Colon (tissue), 2 donors: ENCODE measurements at regions not wholly inside any gene's neighbourhood (a gene's known extent, or its start where the extent isn't known, plus 50 kb on each side); places are given as distances from the start of the nearest gene placed in this dataset.

Source experiments
- FAIRE-seq: peaks from 2 replicates; lab custom pipeline; 2012; peaks lifted over from hg19 to GRCh38; lab: Jason Lieb, UNC
- donor health status: control.
- donor health status: control.

DNA sequence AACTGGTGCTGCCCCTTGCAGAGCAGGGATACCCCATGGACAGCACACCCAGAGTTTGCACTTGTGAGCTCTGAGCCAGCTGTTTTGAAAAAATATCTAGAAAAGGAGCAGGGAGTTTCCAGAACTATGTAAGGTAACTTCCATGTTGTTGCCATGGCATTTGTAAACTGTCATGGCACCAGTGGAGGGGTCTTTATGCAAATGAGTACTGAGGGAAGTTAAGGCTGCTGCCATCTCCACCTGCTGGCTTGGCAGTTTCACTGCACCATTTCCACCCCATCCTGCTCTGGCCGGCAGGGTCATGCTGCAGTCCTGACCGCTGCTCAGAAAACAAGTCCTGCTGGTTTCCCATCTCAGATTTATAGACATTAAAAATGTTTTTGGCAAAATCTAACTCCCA, 52.3 kb upstream of the SNTG2 start:
- FAIRE-seq: no peak

- no peak for FAIRE-seq
Observed at GRCh38 chr2:897091-897490, 53.6 kb upstream of the SNTG2 start.

DNA sequence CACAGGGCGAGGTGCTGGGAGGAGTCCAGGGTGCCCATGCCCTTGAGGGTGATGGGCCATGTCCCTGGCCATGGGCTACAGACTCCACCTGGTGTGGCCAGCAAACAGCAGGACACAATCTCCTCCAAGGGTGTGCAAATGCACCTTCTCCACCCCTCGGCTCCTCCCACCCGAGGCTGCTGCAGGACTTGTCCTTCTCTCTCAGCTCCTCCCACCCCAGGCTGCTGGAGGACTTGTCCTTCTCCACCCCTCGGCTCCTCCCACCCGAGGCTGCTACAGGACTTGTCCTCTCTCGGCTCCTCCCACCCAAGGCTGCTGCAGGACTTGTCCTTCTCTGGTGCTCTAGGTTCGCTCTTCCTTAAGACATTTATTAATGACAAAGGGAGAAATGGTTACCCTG, 57.3 kb upstream of the SNTG2 start:
- no peak for FAIRE-seq

DNA sequence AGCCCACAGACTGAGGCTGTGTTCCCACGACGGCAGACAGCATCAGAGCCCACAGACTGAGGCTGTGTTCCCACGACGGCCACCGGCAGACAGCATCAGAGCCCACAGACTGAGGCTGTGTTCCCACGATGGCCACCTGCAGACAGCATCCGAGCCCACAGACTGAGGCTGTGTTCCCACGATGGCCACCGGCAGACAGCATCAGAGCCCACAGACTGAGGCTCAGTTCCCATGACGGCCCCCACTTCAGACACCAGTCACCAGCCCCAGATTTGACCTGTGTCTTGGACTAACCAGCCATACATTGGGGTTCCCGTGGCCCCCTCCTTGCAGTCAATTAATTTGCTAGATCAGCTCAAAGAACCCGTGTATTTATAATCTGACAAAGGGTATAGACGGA, 57.8 kb upstream of the SNTG2 start:
- no peak for FAIRE-seq

DNA sequence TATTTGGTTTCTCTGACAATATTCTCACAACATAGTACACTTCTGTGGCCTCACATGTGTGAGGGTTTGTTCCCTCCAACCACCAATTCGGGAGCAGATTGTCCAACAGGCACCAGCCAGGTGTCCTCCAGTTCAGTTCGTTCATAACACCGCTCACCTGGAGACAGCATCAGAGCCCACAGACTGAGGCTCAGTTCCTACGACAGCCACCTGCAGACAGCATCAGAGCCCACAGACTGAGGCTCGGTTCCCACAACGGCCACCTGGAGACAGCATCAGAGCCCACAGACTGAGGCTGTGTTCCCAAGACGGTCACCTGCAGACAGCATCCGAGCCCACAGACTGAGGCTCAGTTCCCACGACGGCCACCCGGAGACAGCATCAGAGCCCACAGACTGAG, 58.2 kb upstream of the SNTG2 start:
- no peak for FAIRE-seq

DNA sequence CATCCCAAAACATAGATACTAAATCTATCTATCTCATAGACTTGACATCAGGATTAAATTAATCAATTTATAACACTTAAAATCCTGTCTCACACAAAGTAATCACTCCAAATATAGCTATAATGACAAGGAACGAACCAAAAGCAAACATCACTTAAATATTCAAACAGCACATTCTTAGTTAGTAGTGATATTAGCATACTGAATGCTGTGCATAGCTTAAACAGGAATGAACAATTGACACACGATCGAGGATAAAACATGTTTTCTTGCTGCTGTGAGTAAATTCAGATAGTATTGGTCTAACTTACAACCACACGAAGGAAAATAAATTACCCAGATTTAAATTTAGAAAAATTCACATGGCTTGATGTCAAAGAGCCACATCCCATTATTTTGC, 58.9 kb upstream of the SNTG2 start:
- no peak for FAIRE-seq

DNA sequence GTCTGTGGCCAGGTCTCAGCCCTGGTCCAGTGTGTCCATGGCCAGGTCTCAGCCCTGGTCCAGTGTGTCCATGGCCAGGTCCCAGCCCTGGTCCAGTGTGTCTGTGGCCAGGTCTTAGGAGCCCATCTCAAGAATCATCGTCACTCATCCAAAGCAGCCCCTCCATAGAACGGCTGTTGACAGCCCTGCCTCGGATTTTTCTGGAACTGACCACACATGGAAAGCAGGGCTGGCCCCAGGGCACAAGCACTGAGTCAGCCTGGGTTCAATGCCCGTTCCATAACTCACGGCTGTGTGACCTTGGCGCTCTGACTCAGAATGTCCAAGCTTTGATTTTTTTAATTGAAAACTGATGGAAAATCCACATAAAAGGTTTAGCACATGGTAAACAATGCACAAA, 59.9 kb upstream of the SNTG2 start:
- no peak for FAIRE-seq

DNA sequence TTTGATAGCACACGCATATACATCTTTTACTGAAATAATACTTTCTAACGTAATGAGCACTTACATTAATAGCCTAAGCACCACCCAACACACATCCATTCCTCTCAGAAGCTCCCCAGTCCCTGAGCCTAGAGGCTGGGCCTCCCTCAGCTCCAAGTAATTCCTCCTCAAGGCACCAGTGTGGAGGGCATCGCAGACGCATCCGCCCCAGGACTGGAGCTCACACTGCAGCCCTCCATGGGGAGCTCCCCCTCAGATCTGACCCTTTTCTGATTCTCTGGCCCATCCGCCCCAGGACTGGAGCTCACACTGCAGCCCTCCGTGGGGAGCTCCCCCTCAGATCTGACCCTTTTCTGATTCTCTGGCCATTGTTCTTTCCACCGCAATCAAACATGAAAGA, 60.4 kb upstream of the SNTG2 start:
- FAIRE-seq: no peak

DNA sequence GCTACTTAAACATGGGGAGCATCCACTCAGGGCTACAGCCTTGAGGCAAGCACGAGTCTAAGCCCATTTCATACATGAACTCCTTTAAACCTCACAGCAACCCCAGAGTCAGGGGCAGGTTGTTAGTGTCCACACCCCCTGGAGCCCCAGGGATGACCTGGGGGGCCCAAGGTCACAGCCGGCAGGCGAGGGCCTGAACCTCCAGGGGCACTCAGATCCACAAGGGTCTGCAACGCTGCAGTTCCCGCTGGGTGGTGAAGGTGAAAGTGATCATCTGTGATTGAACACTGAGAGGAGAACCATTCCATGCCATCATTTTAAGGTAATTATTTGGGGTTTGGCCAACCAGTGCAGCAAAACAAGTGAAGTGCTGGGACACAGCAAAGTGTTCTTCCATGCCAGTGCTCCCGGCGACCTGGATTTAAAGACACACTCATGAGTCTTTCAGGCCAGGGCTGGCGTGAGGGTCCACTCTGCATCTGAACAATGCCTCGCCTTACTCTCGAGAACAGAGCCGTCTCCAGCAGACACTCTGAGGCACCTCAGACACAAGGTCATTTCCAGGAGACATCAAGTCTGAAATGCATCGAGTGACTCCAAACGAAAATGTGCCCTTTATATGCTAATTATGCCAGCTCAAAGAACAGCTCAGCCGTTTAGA, 61.6 kb upstream of the SNTG2 start:
- FAIRE-seq: no peak

DNA sequence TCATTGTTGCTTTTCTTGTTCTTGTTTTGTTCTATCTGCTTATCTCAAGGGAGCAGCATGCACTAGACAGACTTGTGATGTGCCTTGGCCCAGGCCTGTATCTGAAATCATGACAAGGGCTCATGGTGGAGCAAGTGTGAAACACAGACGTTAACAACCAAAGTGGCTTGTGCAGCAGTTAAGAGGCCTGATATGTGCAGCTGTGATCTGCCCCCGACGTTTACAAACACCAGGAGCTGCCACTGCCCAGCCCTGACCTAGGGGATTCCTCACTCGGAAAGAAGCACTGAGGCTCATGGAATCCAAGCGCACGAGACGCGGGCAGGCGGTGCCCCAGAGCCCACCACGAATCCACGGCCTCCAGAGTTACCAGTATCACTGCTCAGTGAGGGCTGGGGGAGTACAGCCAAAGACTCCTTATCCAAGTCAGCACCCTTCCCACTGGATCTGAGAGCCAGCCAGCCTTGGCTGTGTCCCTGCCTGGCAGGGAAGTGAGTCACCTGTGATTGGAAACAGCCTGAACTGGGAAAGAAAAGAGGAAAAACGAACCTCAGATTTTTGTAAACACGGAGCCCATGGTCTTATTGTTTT, 62.3 kb upstream of the SNTG2 start:
- no peak for FAIRE-seq

DNA sequence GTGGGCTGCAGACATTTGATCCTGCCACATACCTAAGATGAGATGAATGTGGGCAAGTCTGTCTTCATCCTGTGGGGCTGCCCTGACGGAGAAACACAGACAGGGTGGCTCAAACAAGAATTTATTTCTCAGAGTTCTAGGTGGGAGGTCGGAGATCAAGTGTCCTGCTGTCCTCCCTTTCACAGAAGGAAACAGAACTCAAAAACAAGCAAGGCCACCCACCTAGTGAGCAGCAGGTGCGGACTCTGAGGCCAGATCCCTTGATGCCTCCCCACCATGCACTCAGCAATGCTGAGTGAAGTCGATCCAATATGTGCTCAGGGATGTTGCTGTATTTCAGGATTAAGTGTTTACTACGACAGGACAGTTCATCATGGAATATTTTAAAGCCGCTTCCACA, 63.0 kb upstream of the SNTG2 start:
- FAIRE-seq: no peak

DNA sequence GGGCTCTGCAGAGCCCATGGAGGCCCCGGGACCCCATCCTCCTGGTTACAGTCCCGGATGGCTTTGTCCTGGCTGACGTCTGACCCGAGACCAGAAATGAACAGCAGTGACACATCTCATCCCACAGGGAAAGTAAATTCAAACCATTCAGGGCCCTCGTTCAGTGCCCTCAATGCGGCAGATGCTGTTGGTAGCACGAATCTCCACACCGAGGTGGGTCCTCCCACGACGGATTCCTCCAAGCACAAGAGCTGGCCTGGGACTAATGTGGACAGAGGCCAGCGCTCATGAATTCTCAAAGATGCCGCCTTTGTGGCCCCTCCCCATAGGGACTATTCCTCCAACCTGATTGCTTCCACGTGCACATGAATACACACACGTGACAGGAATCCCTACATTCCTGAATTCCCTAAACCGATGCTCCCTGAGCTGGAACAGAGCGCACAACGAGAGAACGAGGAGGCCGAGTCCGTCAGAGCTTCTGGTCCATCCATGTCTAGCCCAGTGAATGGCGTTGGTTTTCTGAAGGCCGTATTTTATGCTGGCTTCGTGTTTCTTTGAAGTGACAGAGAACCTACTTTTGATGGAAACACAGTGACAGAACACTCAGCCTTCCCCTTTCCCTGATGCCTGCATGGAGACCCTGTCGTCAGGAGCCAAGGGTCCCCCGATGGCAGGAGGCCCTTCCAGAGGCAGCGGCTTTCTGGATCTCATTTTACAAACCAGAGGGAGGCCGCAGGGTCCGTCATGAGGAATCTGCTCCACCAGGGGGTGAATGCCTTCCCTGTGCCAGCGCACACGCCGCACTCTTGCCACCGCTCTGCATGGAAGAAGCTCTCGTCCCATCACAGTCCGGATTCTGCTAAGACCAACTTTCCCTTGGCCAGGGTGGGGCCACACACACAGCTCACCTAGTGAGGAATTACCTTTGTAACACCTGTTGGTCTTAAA, 64.3 kb upstream of the SNTG2 start:
- no peak for FAIRE-seq

- no peak for FAIRE-seq
Observed at GRCh38 chr2:885230-886071, 65.2 kb upstream of the SNTG2 start.

DNA sequence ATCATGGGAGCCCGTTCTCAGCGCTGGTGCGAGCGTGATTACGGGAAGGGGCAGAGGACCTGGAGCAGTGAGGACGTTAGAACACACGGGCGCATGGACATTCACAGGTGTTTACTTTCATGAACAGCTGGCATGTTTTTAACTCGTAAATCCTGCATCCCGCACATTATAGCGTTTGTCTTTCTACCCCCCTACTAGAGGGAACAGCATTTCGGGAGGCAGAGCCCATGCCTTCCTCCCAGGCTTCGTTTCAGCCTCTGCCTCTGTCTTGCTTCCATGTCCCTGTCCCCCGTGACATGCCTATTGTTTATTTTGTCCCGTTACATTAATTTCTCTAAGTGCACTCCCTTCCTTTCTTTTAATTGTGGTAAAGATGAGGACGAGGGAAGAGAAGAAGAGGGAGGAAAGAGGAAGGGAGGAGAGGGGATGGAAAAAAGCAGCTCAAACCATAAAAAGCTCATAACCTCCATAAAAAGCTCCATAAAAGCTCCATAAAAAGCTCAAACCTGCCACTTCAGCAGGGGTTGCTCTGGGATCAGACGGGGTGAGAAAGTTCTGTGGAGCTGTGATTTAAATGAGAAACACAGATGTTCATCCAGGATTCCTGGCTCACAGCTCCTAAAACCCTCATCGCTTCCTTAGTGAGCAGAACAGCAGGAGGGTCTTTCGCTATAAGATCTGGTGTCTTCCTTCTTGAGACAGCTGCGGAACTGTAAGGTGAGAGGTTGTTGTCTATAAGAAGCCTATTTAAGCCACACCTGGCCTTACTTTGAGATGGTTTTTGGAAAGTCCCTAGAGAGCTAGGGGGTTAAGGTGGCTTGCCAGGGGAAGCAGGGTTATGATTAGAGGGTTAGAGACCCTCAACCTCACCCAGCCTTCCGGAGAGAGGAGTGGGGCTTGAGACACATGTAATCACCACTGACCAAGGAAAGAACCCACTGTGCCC, 66.6 kb upstream of the SNTG2 start:
- no peak for FAIRE-seq

- no peak for FAIRE-seq
Observed at GRCh38 chr2:883260-883802, 67.3 kb upstream of the SNTG2 start.

DNA sequence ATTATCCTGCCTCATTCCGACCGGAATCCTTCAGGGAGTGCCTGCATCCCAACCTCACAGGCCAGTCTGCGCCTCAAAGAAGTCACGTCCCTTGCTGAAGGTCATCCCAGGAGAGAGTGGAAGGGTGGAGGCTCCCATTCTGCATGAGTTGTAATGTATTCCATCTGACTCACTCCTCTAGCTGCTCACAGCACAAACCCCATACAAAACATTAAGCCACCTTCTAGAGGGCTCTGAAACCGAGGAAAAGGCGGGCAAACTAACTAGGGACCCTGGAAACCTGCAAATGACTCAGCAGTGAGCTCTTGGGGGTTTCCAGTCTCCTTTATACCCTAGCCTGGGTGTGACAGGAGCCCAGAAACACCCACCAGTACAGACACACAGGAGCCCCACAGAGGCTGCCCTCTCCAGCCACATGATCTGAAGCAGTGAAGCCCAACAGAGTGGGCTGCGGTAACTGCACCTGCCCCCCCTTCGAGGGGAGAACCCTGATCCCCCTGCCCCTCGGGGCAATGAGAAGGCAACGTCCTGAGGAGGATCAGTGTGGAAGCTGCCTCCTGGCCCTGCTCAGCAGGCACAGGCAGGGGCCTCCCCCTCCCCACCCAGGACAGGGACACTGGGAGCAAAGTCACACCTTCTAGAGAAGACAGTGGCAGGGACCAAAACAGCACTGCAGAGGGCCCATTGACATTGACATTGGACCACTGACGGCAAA, 69.3 kb upstream of the SNTG2 start:
- FAIRE-seq: no peak

GRCh38 chr2:880201-880970, 70.3 kb upstream of the SNTG2 start:
- no peak for FAIRE-seq

GRCh38 chr2:879540-879939, 71.1 kb upstream of the SNTG2 start:
- FAIRE-seq: no peak

- no peak for FAIRE-seq
Observed at GRCh38 chr2:878245-878930, 72.3 kb upstream of the SNTG2 start.
